ENCODE measurements at regions not wholly inside any gene's neighbourhood (a gene's known extent, or its start where the extent isn't known, plus 50 kb on each side); places are given as distances from the start of the nearest gene placed in this dataset.

DNA sequence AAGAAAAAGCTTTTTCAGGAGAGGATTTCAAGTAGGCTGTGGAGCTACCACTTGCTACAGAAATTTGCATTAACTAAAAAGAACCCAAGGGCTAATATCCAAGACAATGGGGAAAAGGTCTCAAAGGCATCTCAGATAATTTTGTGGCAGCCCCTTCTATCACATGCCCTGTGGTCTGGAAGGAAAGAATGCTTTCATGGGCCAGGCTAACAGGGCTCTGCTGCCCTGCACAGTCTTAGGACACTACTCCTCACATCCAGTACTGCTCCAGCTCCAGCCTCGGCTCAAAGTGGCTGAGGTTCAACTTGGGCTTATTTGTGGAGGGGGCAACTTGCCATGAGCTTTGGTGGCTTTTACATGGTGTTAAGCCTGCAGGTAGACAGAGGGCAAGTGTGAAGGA is 1150.3 kb downstream of the CNTNAP5 start:
- no peak overlapping the region for H3K27ac ChIP-seq
- H3K27me3 ChIP-seq = no peaks in the 10 kb centered on the region
- H3K36me3 ChIP-seq = no peaks in the 10 kb centered on the region
- TF ChIP-seq CTCF (IDR thresholded peaks at IDR 0.05) (no peak), POLR2A (IDR thresholded peaks at IDR 0.05) (no peak), POLR2AphosphoS5 (IDR thresholded peaks at IDR 0.05; ENCODE audit: insufficient read depth in 1 of 2, low read depth in 1 of 2) (no peak)
- H3K9me3 ChIP-seq = no peaks in the 10 kb centered on the region
- no peak for DNase-seq (ENCODE audit: extremely low spot score in 2 of 2)
- intact Hi-C loops (cut with DNase I) = no loop called here
- no peak overlapping the region for H3K4me3 ChIP-seq
- H3K4me1 ChIP-seq = no peaks in the 10 kb centered on the region

- H3K4me3 ChIP-seq = no peak overlapping the region
- DNase-seq (ENCODE audit: extremely low spot score in 2 of 2) = no peak
- H3K9me3 ChIP-seq = no peaks in the 10 kb centered on the region
- TF ChIP-seq POLR2A (IDR thresholded peaks at IDR 0.05) (no peak), CTCF (IDR thresholded peaks at IDR 0.05) (no peak), POLR2AphosphoS5 (IDR thresholded peaks at IDR 0.05; ENCODE audit: insufficient read depth in 1 of 2, low read depth in 1 of 2) (no peak)
- no peak overlapping the region for H3K27ac ChIP-seq
- no peaks in the 10 kb centered on the region for H3K36me3 ChIP-seq
- H3K4me1 ChIP-seq = no peaks in the 10 kb centered on the region
- no peaks in the 10 kb centered on the region for H3K27me3 ChIP-seq
- intact Hi-C loops (cut with DNase I) = no loop called here
These were observed 1160.7 kb downstream of the CNTNAP5 start for GRCh38 chr2:125185691-125186270.

- no peak for DNase-seq (ENCODE audit: extremely low spot score in 2 of 2)
These were observed 1182.3 kb downstream of the CNTNAP5 start for GRCh38 chr2:125207431-125207830.

DNA sequence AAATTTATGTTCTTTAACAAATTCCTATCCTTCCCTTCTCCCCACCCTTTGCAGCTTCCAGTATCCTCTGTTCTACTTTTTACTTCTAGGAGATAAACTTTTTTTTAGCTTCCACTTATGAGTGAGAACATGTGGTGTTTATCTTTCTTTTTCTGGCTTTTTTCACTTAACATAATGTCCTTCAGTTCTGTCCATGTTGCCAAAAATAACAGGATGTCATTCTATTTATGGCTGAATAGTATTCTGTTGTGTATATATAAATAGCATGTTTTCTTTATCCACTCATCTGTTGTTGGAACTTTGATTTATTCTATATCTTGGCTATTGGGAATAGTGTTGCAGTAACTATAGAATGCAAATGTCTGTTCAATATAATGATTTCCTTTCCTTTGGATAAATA is 1191.2 kb downstream of the CNTNAP5 start:
- H3K27ac ChIP-seq = no peak overlapping the region
- no peaks in the 10 kb centered on the region for H3K9me3 ChIP-seq
- H3K4me3 ChIP-seq = no peak overlapping the region
- intact Hi-C loops (cut with DNase I) = no loop called here
- TF ChIP-seq CTCF (IDR thresholded peaks at IDR 0.05) (no peak), POLR2A (IDR thresholded peaks at IDR 0.05) (no peak), POLR2AphosphoS5 (IDR thresholded peaks at IDR 0.05; ENCODE audit: insufficient read depth in 1 of 2, low read depth in 1 of 2) (no peak)
- no peaks in the 10 kb centered on the region for H3K36me3 ChIP-seq
- H3K4me1 ChIP-seq = no peaks in the 10 kb centered on the region
- H3K27me3 ChIP-seq = no peaks in the 10 kb centered on the region
- no peak for DNase-seq (ENCODE audit: extremely low spot score in 2 of 2)

More at GRCh38 chr2:125207431-125207830, 1182.3 kb downstream of the CNTNAP5 start:
- TF ChIP-seq CTCF (IDR thresholded peaks at IDR 0.05) (no peak), POLR2A (IDR thresholded peaks at IDR 0.05) (no peak), POLR2AphosphoS5 (IDR thresholded peaks at IDR 0.05; ENCODE audit: insufficient read depth in 1 of 2, low read depth in 1 of 2) (no peak)
- intact Hi-C loops (cut with DNase I) = no loop called here
- no peaks in the 10 kb centered on the region for H3K9me3 ChIP-seq
- H3K27me3 ChIP-seq = no peaks in the 10 kb centered on the region
- H3K27ac ChIP-seq = no peak overlapping the region
- H3K36me3 ChIP-seq = no peaks in the 10 kb centered on the region
- H3K4me3 ChIP-seq = no peak overlapping the region
- no peaks in the 10 kb centered on the region for H3K4me1 ChIP-seq

DNA sequence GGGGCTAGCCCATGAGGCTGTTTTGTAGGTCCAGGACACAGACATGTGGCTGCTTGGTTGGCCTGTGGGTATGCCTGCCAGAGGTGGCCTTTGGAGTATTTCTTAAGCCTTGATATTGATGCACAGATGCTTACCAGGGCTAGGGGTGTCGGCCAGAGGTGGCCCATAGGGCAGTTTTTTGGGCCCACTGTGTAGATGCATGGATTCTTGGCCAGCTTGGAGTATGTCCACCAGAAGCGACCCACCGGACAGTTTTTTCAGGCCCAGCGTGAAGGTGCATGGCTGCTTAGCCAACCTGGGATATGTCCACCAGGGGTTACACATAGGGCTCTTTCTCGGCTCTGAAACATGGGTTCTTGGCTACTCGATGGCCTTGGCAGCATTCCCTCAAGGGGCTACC is 1199.1 kb downstream of the CNTNAP5 start:
- H3K27ac ChIP-seq = no peak overlapping the region
- DNase-seq (ENCODE audit: extremely low spot score in 2 of 2) = no peak
- H3K36me3 ChIP-seq = no peaks in the 10 kb centered on the region
- TF ChIP-seq CTCF (IDR thresholded peaks at IDR 0.05) = no peak
- TF ChIP-seq POLR2AphosphoS5 (IDR thresholded peaks at IDR 0.05; ENCODE audit: insufficient read depth in 1 of 2, low read depth in 1 of 2) = no peak
- TF ChIP-seq POLR2A (IDR thresholded peaks at IDR 0.05) = no peak
- H3K9me3 ChIP-seq = no peaks in the 10 kb centered on the region
- no peak overlapping the region for H3K4me3 ChIP-seq
- H3K4me1 ChIP-seq = no peaks in the 10 kb centered on the region
- intact Hi-C loops (cut with DNase I) = no loop called here
- no peaks in the 10 kb centered on the region for H3K27me3 ChIP-seq
